NB4 (cell line): ENCODE measurements at regions not wholly inside any gene's neighbourhood (a gene's known extent, or its start where the extent isn't known, plus 50 kb on each side); places are given as distances from the start of the nearest gene placed in this dataset.

ENCODE experiments used
- POLR2A ChIP-seq: IDR thresholded peaks from 2 replicates; pipeline ENCODE4 v1.6.1; 2011; ENCODE audit warnings: mild to moderate bottlenecking; ENCODE audit not compliant: insufficient read length; ENCODE audit errors: extremely low read depth
- TF ChIP-seq, protein P1 (sequence below): IDR thresholded peaks from one replicate; pipeline ENCODE4 v1.5.1; 2012; ENCODE audit warnings: low read depth, low read length

GRCh38 chr5:106163233-106163632 lies 1507.5 kb downstream of the EFNA5 start:
- TF ChIP-seq, protein P1, sequence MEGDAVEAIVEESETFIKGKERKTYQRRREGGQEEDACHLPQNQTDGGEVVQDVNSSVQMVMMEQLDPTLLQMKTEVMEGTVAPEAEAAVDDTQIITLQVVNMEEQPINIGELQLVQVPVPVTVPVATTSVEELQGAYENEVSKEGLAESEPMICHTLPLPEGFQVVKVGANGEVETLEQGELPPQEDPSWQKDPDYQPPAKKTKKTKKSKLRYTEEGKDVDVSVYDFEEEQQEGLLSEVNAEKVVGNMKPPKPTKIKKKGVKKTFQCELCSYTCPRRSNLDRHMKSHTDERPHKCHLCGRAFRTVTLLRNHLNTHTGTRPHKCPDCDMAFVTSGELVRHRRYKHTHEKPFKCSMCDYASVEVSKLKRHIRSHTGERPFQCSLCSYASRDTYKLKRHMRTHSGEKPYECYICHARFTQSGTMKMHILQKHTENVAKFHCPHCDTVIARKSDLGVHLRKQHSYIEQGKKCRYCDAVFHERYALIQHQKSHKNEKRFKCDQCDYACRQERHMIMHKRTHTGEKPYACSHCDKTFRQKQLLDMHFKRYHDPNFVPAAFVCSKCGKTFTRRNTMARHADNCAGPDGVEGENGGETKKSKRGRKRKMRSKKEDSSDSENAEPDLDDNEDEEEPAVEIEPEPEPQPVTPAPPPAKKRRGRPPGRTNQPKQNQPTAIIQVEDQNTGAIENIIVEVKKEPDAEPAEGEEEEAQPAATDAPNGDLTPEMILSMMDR: no peak
- TF ChIP-seq POLR2A: no peak
